GM21576 (cell line): ENCODE measurements at regions not wholly inside any gene's neighbourhood (a gene's known extent, or its start where the extent isn't known, plus 50 kb on each side); places are given as distances from the start of the nearest gene placed in this dataset.

Source experiments
- ATAC-seq: cut with Tn5 transposase; IDR thresholded peaks from one replicate; pipeline ENCODE4 v1.9.1; 2021; ENCODE audit warnings: mild to moderate bottlenecking, moderate library complexity; ENCODE audit not compliant: unreplicated experiment

- ATAC-seq, result no peak
Measured at GRCh38 chrX:124518885-124519284, 172.5 kb downstream of the SH2D1A start.

GRCh38 chrX:124524852-124525251 lies 178.5 kb downstream of the SH2D1A start:
- no peak for ATAC-seq

DNA sequence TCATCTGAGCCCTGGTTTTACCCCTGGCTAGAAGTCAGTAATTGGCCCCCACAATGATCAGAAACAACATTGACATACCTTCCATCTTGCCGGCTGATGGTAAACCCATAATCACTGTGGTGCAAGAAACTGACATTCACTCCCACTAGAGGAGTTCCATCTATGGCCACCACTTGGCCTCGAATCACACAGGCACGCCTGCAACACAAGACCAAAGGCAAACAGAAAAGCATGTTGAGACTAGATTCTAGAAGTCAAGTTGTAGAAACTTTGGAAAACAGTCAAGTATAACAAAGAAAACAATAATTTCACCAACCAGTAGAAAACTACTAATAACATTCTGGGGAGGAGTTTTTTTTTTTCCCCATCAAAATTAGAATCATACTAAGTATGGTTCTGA lies 183.4 kb downstream of the SH2D1A start:
- ATAC-seq, result no peak

DNA sequence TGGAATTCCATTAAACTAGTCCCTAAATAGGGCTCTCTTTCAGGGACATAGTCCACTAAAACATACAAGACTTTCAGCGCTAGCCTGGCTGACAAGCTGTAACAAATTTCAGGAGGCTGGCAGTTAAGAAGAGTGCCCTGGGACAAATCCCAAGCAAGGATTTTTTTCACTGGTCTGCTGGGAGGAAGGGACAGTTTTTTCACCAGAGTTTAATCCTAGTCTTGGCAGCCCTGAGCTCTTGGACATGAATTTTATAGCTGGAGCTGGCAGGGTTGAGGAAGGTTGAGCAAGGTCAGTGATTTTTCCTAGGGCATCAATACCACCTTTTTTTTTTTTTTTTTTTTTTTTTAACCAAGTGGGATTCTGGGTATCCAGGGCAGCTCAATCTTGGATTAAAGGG lies 184.4 kb downstream of the SH2D1A start:
- ATAC-seq, result no peak

- ATAC-seq, result no peak
Measured at GRCh38 chrX:124534536-124534935, 188.2 kb downstream of the SH2D1A start.

DNA sequence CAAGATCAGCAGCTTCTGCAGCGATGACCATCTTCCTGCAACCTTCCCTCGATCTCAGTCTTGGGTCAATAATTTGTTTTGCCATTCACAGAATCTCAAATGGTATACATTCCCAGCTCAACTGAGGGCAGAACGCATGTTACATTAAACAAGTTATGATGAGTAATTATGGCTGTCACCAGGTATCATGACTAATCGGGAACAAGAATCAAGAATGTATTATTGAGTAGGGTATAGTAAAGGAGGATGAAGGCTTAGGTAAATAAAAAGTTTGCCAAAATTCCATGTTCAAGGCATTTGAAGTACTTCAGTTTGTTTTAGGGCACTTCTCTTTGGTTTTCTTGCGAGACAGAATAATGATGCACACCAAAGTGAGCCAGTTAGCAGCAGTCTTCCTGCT lies 194.1 kb downstream of the SH2D1A start:
- ATAC-seq, result no peak

DNA sequence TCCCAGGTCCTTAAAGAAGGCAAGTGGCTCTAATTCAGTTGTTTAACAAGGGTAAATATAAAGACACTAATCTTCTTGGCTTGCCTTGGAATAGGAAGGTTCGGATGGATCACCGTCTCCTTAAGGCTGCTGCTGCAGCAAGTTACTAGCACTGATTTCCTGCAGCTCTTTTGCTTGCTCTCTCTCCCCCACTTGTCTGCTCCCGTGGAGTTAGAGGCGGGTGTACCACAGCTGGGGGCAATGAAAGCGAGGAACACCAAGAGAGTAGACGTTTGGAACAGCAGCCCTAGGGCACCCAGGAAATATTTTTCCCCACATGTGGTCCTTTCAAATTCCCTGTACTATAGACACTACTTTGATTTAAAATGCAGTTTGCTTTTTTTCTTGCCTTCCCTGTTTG lies 202.2 kb downstream of the SH2D1A start:
- ATAC-seq, result no peak

GRCh38 chrX:124555036-124555595 lies 208.8 kb downstream of the SH2D1A start:
- ATAC-seq, result no peak

DNA sequence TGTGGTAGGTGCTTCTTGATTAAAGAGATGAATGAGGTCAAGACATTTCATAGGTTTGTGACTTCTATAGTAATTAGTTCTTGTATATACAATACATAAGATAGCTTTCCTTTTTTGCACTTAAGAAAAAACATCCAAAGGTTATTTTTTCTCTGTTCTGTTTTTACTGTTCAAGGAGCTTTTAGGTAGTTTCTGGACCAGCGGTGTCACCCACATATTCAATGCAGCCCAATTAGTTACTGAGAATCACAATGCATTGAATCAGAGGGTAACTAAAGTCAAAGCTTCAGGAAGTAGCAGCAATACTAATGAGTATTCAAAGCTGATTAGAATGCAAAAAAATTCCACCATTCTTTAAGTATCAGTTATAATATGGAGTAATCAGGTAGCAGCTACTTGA lies 211.6 kb downstream of the SH2D1A start:
- ATAC-seq, result no peak

DNA sequence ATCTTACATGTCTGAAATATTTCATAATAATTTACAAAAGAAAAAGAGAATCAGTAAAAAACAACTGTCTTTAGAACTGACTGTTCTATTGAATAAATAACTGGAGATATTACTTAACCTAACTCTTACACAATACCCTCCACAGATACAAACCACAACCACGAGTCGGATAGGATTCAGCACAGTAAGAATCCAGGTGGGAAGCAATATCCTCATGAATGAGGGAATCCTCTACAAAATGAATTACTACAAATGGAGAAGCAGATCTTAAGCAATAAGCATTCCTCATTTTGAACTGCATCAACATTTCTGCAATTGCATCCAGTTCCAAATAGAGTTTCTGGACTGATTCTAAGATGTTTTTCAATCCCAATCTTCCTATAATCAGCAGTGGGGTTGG lies 227.1 kb downstream of the SH2D1A start:
- no peak for ATAC-seq

GRCh38 chrX:124592744-124593143 lies 246.4 kb downstream of the SH2D1A start:
- ATAC-seq, result no peak

GRCh38 chrX:124594017-124594651 lies 247.8 kb downstream of the SH2D1A start:
- no peak for ATAC-seq

GRCh38 chrX:124605511-124605910 lies 259.1 kb downstream of the SH2D1A start:
- ATAC-seq, result no peak

DNA sequence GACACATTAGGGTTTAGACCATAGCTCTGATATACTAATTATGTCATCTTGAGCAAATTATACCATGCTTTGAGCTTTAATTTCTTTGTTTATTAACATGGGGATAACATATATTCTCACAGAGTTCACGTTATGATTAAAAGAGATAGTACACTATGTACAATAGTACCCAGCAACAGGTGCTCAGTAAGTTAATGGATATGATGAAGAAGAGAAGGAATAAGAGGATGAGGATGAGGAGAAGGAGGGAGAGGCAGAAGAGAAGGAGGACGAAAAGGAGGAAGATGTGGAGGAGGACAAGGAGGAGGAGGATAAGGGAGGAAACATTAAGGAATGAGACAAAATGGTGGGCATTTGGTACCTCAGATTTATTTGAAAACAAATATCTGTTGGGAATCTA lies 260.4 kb downstream of the SH2D1A start:
- ATAC-seq, result no peak

DNA sequence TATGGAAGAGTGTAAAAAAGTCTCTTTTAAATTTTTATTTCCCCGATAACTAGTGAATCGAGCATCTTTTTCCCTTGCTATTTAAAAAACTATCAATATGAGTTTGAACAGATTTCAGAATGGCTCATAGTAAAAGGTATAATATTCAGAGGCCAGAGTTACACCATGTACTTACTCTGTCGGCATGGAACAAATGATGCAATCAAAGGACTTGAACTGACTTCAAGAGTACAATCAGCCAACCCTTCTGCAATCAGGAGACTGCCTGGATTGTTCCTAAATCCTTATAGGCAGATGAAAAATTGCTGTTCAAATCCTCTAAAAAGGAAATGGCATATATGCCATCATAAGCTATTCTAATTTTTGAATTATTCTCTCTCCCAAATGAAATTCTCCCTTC lies 273.3 kb downstream of the SH2D1A start:
- ATAC-seq, result no peak

GRCh38 chrX:124634363-124634762 lies 288.0 kb downstream of the SH2D1A start:
- no peak for ATAC-seq

- ATAC-seq, result no peak
Measured at GRCh38 chrX:124641737-124642491, 295.6 kb downstream of the SH2D1A start.

DNA sequence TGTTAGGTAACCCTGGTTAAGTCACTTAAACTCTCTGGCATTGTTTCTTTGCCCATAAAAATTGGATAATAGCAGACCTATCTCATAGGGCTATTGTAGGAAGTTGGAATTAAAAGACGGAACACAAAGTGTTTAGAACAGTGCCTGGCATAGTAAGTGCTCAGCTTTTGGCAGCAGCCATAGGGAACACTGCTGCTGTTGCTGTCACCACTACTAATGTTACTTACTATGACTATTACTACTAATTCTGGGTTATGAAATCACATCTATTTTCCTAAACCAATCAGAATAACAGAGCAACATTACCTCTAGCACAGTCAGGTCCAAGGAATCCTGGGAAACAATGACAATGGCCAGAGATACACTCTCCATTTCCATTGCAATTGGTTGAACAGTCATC lies 300.0 kb downstream of the SH2D1A start:
- no peak for ATAC-seq

- no peak for ATAC-seq
Measured at GRCh38 chrX:124651031-124651430, 304.7 kb downstream of the SH2D1A start.

GRCh38 chrX:124665621-124666400 lies 319.4 kb downstream of the SH2D1A start:
- no peak for ATAC-seq

- ATAC-seq, result no peak
Measured at GRCh38 chrX:124679199-124679598, 332.8 kb downstream of the SH2D1A start.

DNA sequence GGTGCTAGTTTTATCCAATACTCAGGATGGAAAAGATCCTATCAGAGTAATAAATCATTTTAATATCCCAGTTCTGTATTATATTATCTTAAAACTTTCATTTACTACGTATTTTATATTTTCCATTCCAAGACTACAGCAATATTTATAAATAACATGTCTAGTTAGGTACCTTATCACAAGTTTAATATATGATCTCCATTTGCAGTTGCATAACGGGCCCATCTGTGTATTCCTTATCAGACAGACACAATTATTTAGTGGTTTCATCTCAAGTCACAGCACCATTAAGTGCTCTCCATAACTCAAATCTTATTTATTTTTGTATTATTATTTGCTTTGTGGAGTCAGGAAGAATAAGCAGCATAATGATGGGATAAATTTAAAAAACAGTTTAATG lies 333.9 kb downstream of the SH2D1A start:
- no peak for ATAC-seq
